Activated B cell treated with CpG ODN at 0.5 μM for 24 hours (primary cell): ENCODE measurements at regions not wholly inside any gene's neighbourhood (a gene's known extent, or its start where the extent isn't known, plus 50 kb on each side); places are given as distances from the start of the nearest gene placed in this dataset.

Experiments used
- ATAC-seq: fragments of 200-7000 bp; cut with Tn5 transposase; one replicate; pipeline ENCODE4 v1.10.0; 2021; ENCODE audit warnings: low read depth, mild to moderate bottlenecking, moderate library complexity
- CTCF ChIA-PET: fragments of 350-600 bp; sonication (Branson Sonifier 250); formaldehyde crosslinking; loops from one replicate; lab custom pipeline; 2021; ENCODE audit warnings: antibody characterized with exemption; lab: Charles Lee
- POLR2A ChIA-PET: fragments of 350-600 bp; sonication (Branson Sonifier 250); formaldehyde crosslinking; loops from one replicate; lab custom pipeline; 2021; ENCODE audit warnings: antibody characterized with exemption; lab: Charles Lee
- DNase-seq: peaks from one replicate; pipeline ENCODE4 v3.0.0; 2022
- H3K27ac Mint-ChIP-seq: one replicate; pipeline ENCODE4 v1.8.0; 2020; ENCODE audit warnings: mixed read lengths
- H3K27me3 Mint-ChIP-seq: one replicate; pipeline ENCODE4 v1.8.0; 2021; ENCODE audit warnings: mixed read lengths
- H3K36me3 Mint-ChIP-seq: one replicate; pipeline ENCODE4 v1.8.0; 2021; ENCODE audit warnings: low read depth, mixed read lengths
- H3K4me1 Mint-ChIP-seq: one replicate; pipeline ENCODE4 v1.8.0; 2021; ENCODE audit warnings: mixed read lengths
- H3K4me3 Mint-ChIP-seq: one replicate; pipeline ENCODE4 v1.8.0; 2020; ENCODE audit warnings: mild to moderate bottlenecking, mixed read lengths
- H3K9me3 Mint-ChIP-seq: one replicate; pipeline ENCODE4 v1.8.0; 2020; ENCODE audit warnings: mixed read lengths
- intact Hi-C: fragments of 100-400 bp; cut with micrococcal nuclease; formaldehyde crosslinking; loops from one replicate; pipeline ENCODE4 v1.15.1; 2024
- TF ChIP-seq, protein P1 (sequence below): fragments of 200-600 bp; IDR thresholded peaks from one replicate; pipeline ENCODE4 v1.8.0; 2022; ENCODE audit warnings: antibody characterized with exemption, mild to moderate bottlenecking

DNA sequence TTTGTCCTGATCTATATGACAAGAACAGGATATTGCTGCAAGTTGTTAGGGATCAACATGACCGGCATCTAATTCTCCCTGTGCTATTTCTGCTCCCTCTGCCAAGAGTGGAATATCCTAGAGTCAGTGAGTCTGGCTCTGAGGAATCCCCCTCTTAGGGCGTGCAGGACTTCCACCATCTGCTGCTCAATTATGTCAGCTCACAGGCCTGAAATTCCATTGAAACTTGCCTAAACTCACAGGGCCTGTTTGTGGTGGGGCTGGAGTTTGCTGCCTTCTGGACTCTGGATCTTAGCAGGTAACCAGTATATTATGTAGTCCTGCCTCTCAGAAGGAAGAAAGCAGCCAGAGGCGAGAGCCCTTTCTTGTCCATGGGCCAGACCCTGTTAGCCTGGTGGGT lies 323.0 kb downstream of the TSN start:
- intact Hi-C loops, result no loop called here
- no peak overlapping the region for H3K4me3 Mint-ChIP-seq
- no peak for DNase-seq
- POLR2A ChIA-PET, result no interaction called here
- no peak for ATAC-seq
- H3K9me3 Mint-ChIP-seq, result no peaks in the 10 kb centered on the region
- H3K27me3 Mint-ChIP-seq, result no peaks in the 10 kb centered on the region
- TF ChIP-seq, protein P1, sequence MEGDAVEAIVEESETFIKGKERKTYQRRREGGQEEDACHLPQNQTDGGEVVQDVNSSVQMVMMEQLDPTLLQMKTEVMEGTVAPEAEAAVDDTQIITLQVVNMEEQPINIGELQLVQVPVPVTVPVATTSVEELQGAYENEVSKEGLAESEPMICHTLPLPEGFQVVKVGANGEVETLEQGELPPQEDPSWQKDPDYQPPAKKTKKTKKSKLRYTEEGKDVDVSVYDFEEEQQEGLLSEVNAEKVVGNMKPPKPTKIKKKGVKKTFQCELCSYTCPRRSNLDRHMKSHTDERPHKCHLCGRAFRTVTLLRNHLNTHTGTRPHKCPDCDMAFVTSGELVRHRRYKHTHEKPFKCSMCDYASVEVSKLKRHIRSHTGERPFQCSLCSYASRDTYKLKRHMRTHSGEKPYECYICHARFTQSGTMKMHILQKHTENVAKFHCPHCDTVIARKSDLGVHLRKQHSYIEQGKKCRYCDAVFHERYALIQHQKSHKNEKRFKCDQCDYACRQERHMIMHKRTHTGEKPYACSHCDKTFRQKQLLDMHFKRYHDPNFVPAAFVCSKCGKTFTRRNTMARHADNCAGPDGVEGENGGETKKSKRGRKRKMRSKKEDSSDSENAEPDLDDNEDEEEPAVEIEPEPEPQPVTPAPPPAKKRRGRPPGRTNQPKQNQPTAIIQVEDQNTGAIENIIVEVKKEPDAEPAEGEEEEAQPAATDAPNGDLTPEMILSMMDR, result no peak
- no peak overlapping the region for H3K27ac Mint-ChIP-seq
- H3K4me1 Mint-ChIP-seq, result no peaks in the 10 kb centered on the region
- no peaks in the 10 kb centered on the region for H3K36me3 Mint-ChIP-seq
- CTCF ChIA-PET, result no interaction called here

DNA sequence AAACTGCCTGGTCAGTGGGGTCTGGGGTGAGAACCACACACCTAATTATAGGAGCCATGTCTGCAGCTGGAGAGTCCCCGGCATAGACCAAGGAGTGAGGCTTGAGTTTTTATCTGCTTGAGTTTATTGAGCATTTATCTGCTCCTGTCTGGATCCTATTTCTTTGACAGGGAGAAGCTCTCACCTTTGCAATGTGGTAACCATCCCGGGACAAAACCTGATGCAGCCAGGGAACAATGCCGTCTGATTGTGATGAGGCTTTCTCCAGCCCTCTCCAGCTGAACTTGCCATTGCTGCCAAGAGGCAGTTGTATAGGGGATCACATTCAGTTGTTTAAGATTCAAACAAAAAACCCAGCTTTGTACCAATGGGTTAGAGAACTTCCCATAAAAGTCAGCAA lies 324.4 kb downstream of the TSN start:
- ChIA-PET POLR2A (no interaction called here), CTCF (no interaction called here)
- intact Hi-C loops, result no loop called here
- ATAC-seq, result no peak
- DNase-seq, result no peak
- Mint-ChIP-seq H3K9me3 (no peaks in the 10 kb centered on the region), H3K4me1 (no peaks in the 10 kb centered on the region), H3K27ac (no peak overlapping the region), H3K4me3 (no peak overlapping the region), H3K27me3 (no peaks in the 10 kb centered on the region), H3K36me3 (no peaks in the 10 kb centered on the region)
- TF ChIP-seq, protein P1, result no peak

DNA sequence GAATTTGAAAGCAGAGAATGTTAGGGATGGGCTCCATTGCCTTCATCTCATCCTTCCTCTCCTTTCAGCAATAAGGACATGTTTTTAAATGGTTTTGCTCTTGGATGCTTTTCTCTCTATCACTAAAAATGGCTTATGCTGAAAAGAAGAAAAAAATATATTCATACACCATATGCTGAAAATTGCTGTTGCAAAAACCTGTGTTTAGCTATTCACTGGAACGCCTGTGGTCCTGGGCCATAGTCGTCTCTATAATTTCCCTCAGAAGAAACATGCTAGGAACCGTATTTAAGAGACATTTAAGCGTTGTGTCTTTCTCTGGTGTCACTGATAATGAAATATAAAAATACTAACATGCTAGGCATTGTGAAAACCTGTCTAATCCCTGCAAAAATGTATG lies 324.9 kb downstream of the TSN start:
- intact Hi-C loops, result no loop called here
- CTCF ChIA-PET, result no interaction called here
- H3K27me3 Mint-ChIP-seq, result no peaks in the 10 kb centered on the region

DNA sequence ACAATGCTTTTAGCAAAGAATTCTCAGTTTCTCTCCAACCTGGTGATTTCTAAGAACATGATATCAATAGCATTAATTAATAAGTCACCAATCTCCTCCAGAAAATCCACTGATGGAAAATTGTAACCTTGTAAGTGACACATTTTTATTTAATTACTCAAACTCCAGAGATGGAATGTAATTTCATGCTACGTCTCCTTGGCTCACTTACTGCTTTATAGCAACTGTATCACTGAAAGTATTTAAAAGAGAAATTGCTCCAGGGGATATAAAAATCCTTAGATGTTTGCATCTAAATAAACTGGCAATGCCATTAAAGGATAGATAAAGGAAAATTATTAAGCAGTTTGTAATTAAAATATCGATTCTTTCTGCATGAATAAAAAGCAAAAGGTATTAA lies 325.4 kb downstream of the TSN start:
- POLR2A ChIA-PET, result no interaction called here
- intact Hi-C loops, result no loop called here

More for the DNA sequence above, 324.9 kb downstream of the TSN start:
- DNase-seq, result no peak
- H3K9me3 Mint-ChIP-seq, result no peaks in the 10 kb centered on the region
- no peaks in the 10 kb centered on the region for H3K4me1 Mint-ChIP-seq
- no peak overlapping the region for H3K4me3 Mint-ChIP-seq
- no peak for ATAC-seq
- H3K36me3 Mint-ChIP-seq, result no peaks in the 10 kb centered on the region
- TF ChIP-seq, protein P1, result no peak
- POLR2A ChIA-PET, result no interaction called here
- H3K27ac Mint-ChIP-seq, result no peak overlapping the region

DNA sequence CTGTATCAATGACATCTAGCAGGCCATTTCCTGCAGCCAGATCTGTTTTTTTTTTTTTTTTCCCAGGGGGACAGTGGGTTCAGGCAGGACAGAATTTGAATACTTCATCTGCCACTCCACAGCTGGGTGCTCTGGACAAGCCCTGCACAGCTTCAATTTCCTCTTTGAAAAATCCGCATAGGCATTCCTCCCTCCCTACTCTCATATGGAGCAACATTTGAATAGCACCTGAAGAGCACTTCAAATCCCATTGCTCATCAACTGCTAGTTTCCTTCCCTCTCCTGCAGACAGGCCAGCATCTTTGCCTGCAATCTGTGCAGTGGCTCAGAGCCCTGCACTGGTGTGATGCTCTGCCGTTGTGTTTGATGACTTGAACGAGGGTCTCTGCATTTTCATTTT lies 326.3 kb downstream of the TSN start:
- ATAC-seq, result no peak
- Mint-ChIP-seq H3K9me3 (no peaks in the 10 kb centered on the region), H3K4me3 (no peak overlapping the region), H3K4me1 (no peaks in the 10 kb centered on the region), H3K36me3 (no peaks in the 10 kb centered on the region), H3K27me3 (no peaks in the 10 kb centered on the region), H3K27ac (no peak overlapping the region)
- intact Hi-C loops, result no loop called here
- DNase-seq, result no peak
- ChIA-PET CTCF (no interaction called here), POLR2A (no interaction called here)
- TF ChIP-seq, protein P1, result no peak

More for the DNA sequence above, 325.4 kb downstream of the TSN start:
- Mint-ChIP-seq H3K4me3 (no peak overlapping the region), H3K4me1 (no peaks in the 10 kb centered on the region), H3K36me3 (no peaks in the 10 kb centered on the region), H3K27ac (no peak overlapping the region), H3K9me3 (no peaks in the 10 kb centered on the region), H3K27me3 (no peaks in the 10 kb centered on the region)
- ATAC-seq, result no peak
- DNase-seq, result no peak
- CTCF ChIA-PET, result no interaction called here
- TF ChIP-seq, protein P1, result no peak
